Muscle of leg (tissue), 3 donors: ENCODE measurements at regions not wholly inside any gene's neighbourhood (a gene's known extent, or its start where the extent isn't known, plus 50 kb on each side); places are given as distances from the start of the nearest gene placed in this dataset.
A peak's percentile ranks its signal among the peaks of the same experiment; 100 is the strongest.
"Not testable (repeated sequence)": the region's sequence is repeated elsewhere in the genome, so short reads cannot be mapped to it uniquely, and the experiment has no call there.

Experiments used
- DNase-seq: peaks from one replicate; pipeline ENCODE4 v3.0.0; 2013
- H3K27ac ChIP-seq: one replicate; pipeline ENCODE4 v1.5.1; 2013; ENCODE audit warnings: mild to moderate bottlenecking, low read length, control low read depth
- H3K27me3 ChIP-seq: one replicate; pipeline ENCODE4 v1.6.1; 2013; ENCODE audit warnings: low read length; ENCODE audit not compliant: control insufficient read depth, insufficient read depth
- H3K36me3 ChIP-seq: one replicate; pipeline ENCODE4 v1.6.1; 2013; ENCODE audit warnings: low read length; ENCODE audit not compliant: control insufficient read depth, insufficient read depth
- H3K4me1 ChIP-seq: one replicate; pipeline ENCODE4 v1.6.1; 2013; ENCODE audit warnings: low read length; ENCODE audit not compliant: control insufficient read depth, insufficient read depth
- H3K4me3 ChIP-seq: one replicate; pipeline ENCODE4 v1.5.1; 2013; ENCODE audit warnings: low read length, control low read depth
- H3K9me3 ChIP-seq: replicated peaks from 2 replicates; pipeline ENCODE4 v1.6.1; 2013; ENCODE audit warnings: low read depth, low read length; ENCODE audit not compliant: control insufficient read depth
- WGBS: methylation state at CpG from one replicate; pipeline ENCODE4 v1.1.5; 2013; ENCODE audit warnings: missing lambda C conversion rate; ENCODE audit not compliant: insufficient coverage; 5-methylcytosine and 5-hydroxymethylcytosine counted together

GRCh38 chr9:95788021-95788420 is 87.5 kb upstream of the ERCC6L2 start:
- Histone ChIP-seq H3K9me3 (no peaks in the 10 kb centered on the region), H3K27ac (no peak overlapping the region), H3K27me3 (no peaks in the 10 kb centered on the region), H3K4me3 (no peak overlapping the region), H3K4me1 (peaks cover 7% of the 10 kb centered on the region), H3K36me3 (no peaks in the 10 kb centered on the region)
- WGBS, result no CpG with 5 or more reads among the region's 7 CpGs
- DNase-seq, result no peak

GRCh38 chr9:95785209-95785608 is 90.3 kb upstream of the ERCC6L2 start:
- WGBS, result 85% methylated on average over 2 of the region's 3 CpGs
- DNase-seq, result no peak
- Histone ChIP-seq H3K36me3 (no peaks in the 10 kb centered on the region), H3K4me1 (peaks cover 7% of the 10 kb centered on the region), H3K9me3 (no peaks in the 10 kb centered on the region), H3K27me3 (no peaks in the 10 kb centered on the region), H3K4me3 (no peak overlapping the region), H3K27ac (no peak overlapping the region)

DNA sequence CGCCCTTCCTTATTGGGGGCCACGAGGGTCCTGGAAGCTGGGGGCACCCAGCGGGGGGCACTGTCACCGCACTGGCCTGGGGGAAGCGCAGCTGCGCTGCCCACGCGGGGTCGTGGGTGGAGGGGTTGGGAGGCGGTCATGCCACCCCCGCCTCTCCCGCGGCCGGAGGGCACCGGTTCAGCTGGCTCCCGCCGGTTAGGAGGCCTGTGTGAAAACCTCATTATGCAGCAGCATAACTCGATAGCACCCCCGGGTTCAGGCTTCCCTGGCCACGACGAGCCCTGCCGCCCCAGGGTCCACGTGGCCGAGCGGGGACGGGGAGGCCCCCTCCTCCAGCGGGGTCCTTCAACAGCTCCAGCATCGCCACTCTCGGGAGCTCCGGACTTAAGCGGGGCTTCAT is 91.2 kb upstream of the ERCC6L2 start:
- Histone ChIP-seq H3K4me3 (no peak overlapping the region), H3K27me3 (no peaks in the 10 kb centered on the region), H3K27ac (no peak overlapping the region), H3K4me1 (peaks cover 7% of the 10 kb centered on the region), H3K9me3 (no peaks in the 10 kb centered on the region), H3K36me3 (no peaks in the 10 kb centered on the region)
- DNase-seq, result no peak
- 88% methylated on average over 28 of the region's 31 CpGs for WGBS

- WGBS, result 95% methylated on average over 14 of the region's 17 CpGs
- no peaks in the 10 kb centered on the region for H3K36me3 ChIP-seq
- H3K27ac ChIP-seq, result no peak overlapping the region
Observed at GRCh38 chr9:95783426-95783975, 92.0 kb upstream of the ERCC6L2 start.

DNA sequence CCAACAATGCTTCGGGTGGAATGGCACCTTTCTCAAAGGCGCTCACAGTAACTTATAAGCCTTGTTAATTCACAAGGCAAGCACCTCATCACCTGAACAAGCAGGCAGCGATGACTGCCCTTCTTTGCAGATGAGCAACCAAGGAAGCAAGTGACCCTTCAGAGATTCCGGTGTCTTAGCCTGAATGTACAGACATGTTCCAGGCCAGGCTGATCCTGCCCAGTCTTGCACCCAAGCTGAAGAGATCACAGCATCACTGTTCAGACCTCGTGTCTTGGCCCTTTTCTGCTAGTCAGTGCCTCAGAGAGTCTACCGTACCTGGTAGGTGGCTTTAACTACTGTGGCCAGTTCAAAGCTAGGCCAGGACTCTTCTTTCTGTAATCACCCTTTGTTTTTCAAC is 94.7 kb upstream of the ERCC6L2 start:
- Histone ChIP-seq H3K9me3 (no peaks in the 10 kb centered on the region), H3K4me1 (peaks cover 7% of the 10 kb centered on the region), H3K27ac (no peak overlapping the region), H3K36me3 (no peaks in the 10 kb centered on the region), H3K27me3 (no peaks in the 10 kb centered on the region), H3K4me3 (no peak overlapping the region)
- WGBS, result 91% methylated on average over 3 of the region's 6 CpGs
- no peak for DNase-seq

More at GRCh38 chr9:95783426-95783975, 92.0 kb upstream of the ERCC6L2 start:
- DNase-seq, result no peak
- Histone ChIP-seq H3K4me3 (no peak overlapping the region), H3K27me3 (no peaks in the 10 kb centered on the region), H3K9me3 (no peaks in the 10 kb centered on the region), H3K4me1 (peaks cover 9% of the 10 kb centered on the region)

DNA sequence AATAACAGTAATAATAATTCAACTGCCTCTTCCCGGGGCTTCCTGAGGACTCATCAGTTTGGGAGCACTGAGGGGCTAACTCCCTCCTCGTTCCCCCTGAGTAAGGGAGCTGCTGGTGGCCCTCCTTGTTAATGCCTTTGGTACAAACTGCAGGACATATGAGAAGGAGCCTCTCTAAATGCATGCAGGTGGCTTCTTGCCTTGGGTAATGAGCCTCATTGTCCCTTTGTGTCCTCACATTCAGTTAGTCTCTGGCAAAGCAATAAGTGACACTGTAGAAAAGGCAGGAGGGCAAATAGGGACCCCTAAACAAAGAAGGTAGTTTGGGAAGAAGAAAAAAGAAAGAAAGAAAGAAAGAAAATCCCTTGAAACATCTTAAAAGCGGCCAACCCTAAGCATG is 95.4 kb upstream of the ERCC6L2 start:
- Histone ChIP-seq H3K36me3 (no peaks in the 10 kb centered on the region), H3K4me1 (peaks cover 7% of the 10 kb centered on the region), H3K27ac (no peak overlapping the region), H3K27me3 (no peaks in the 10 kb centered on the region), H3K9me3 (no peaks in the 10 kb centered on the region), H3K4me3 (no peak overlapping the region)
- no CpG with 5 or more reads among the region's 3 CpGs for WGBS
- DNase-seq, result no peak

- 92% methylated on average over 4 of the region's 7 CpGs for WGBS
- H3K27me3 ChIP-seq, H3K36me3 ChIP-seq, H3K4me1 ChIP-seq, DNase-seq, H3K4me3 ChIP-seq, H3K9me3 ChIP-seq, H3K27ac ChIP-seq: not testable (repeated sequence)
Observed at GRCh38 chr9:95779597-95779996, 95.9 kb upstream of the ERCC6L2 start.

GRCh38 chr9:95778957-95779356 is 96.5 kb upstream of the ERCC6L2 start:
- no peaks in the 10 kb centered on the region for H3K9me3 ChIP-seq
- H3K27ac ChIP-seq, result no peak overlapping the region
- no peaks in the 10 kb centered on the region for H3K36me3 ChIP-seq
- 62% methylated on average over 3 of the region's 3 CpGs for WGBS
- H3K27me3 ChIP-seq, result no peaks in the 10 kb centered on the region
- peak; percentile 43 for DNase-seq
- peaks cover 7% of the 10 kb centered on the region for H3K4me1 ChIP-seq
- no peak overlapping the region for H3K4me3 ChIP-seq

DNA sequence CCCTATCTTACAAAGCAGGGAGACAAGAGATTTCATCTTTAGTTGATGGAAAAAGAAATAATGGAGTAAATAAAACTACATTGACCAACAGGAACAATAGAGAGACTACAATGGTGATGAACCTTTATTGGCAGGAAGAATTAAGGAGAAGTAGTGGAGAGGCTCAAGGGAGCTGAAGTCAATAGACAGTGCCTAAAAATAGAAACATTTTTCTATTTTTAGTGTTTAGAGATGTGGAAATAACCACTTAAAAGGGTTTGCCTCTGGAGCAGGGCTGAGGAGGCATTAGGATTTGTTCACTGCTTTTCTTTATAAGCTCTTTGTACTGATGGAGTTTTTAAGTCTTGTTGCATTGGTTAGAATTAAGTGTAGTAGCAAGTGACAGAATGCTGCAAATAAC is 98.4 kb upstream of the ERCC6L2 start:
- Histone ChIP-seq H3K27ac (no peak overlapping the region), H3K36me3 (no peaks in the 10 kb centered on the region), H3K9me3 (no peaks in the 10 kb centered on the region), H3K4me1 (peaks cover 17% of the 10 kb centered on the region), H3K27me3 (peaks cover 2% of the 10 kb centered on the region), H3K4me3 (no peak overlapping the region)
- DNase-seq, result no peak

DNA sequence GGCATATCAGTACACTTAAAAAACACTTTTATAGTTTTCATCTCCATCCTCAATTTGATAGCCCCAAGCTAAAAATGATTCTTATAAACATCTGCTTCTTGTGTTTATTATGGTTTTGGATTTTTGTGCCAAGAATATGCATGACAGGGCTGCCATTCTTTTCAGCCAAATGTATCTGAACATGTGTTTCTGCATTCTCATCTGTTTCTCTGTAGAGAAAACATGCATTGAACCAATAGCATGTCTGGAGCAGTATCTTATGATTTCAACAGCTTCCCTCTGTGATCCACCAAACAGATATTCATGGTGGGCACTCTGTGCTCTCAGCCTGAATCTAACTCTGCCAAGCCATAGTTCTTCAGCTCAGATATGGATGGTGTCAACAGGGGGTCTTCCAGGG is 99.3 kb upstream of the ERCC6L2 start:
- Histone ChIP-seq H3K27ac (no peak overlapping the region), H3K36me3 (no peaks in the 10 kb centered on the region), H3K4me1 (peaks cover 25% of the 10 kb centered on the region), H3K4me3 (no peak overlapping the region), H3K9me3 (no peaks in the 10 kb centered on the region), H3K27me3 (peaks cover 4% of the 10 kb centered on the region)
- peak; percentile 54 for DNase-seq

DNA sequence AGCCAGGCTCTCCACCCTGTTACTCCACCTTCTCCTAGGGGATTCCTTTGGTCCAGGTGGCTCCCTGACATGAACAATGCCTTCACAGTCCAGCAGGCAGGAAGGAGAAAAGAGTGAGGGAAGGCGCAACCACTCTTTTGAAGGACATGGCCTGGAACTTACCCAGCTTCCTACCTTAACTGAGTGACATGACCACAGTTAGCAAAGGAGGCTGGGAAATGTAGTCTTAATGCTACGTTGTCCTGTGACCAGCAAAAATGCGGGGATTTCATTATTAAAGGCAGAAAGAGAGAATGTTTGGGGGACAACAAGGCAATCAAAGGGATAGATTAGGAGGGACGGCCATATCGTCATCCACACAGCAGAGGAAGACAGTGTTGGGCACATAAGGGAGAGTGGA is 100.3 kb upstream of the ERCC6L2 start:
- no peak for DNase-seq
- no peak overlapping the region for H3K4me3 ChIP-seq
- peaks cover 4% of the 10 kb centered on the region for H3K27me3 ChIP-seq
- WGBS, result 90% methylated on average over 4 of the region's 5 CpGs
- H3K9me3 ChIP-seq, result no peaks in the 10 kb centered on the region
- H3K36me3 ChIP-seq, result no peaks in the 10 kb centered on the region
- H3K4me1 ChIP-seq, result peaks cover 30% of the 10 kb centered on the region
- no peak overlapping the region for H3K27ac ChIP-seq
